GM19455 (cell line): ENCODE measurements at regions not wholly inside any gene's neighbourhood (a gene's known extent, or its start where the extent isn't known, plus 50 kb on each side); places are given as distances from the start of the nearest gene placed in this dataset.
"Not testable (repeated sequence)": the region's sequence is repeated elsewhere in the genome, so short reads cannot be mapped to it uniquely, and the experiment has no call there.

Experiments used
- ATAC-seq: cut with Tn5 transposase; IDR thresholded peaks from one replicate; pipeline ENCODE4 v1.9.1; 2021; ENCODE audit not compliant: unreplicated experiment

DNA sequence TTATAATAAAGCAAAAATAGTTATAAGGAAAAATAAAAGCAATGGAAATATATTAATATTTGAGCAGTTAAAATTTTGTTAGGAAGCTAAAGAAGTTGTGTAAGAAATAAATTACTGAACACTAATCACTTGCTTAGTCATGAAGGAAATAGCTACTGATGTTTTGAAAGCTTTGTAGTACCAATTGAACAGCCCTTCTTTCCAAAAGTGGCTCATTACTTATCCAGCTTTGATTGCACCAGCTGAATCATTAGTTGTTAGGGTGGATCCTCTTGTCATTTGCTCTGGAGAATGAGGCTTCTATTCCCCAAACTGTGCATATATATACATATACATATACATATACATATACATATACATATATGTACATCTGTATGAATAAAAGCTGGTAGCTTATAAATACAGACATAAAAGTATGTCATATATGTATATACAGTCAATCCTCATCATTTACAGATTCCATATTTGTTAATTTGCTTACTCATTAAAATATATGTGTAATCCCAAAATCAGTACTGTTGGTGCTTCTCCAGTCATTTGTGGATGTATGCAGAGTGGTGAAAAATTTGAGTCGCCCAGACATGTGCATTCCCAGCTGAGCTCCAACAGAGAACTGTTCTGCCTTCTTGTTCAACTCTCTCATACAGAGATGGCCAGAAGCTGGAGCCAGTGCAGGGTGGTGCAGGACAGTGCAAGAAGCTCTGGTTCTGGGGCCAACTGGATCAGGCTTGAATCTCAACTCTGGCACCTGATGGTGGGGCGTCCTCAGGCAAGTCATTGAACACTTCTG is 214.1 kb downstream of the RPAP3 start:
- no peak for ATAC-seq

DNA sequence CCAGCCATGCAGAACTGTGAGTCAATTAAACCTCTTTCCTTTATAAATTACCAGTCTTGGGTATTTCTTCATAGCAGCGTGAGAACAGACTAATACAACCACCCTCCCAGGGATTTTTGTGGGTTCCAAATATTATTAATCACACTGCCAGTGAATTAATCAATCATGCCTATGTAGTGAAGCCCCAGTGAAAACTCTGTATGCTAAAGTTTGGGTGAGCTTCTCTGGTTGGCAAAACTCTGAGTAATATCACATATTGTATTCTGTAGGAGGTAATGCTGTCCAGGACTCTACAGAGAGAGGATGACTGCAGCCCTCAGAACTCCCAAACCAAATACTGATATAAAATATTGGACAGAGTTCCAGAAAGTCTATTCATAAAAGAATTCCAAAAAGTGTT is 216.9 kb downstream of the RPAP3 start:
- ATAC-seq: no peak

DNA sequence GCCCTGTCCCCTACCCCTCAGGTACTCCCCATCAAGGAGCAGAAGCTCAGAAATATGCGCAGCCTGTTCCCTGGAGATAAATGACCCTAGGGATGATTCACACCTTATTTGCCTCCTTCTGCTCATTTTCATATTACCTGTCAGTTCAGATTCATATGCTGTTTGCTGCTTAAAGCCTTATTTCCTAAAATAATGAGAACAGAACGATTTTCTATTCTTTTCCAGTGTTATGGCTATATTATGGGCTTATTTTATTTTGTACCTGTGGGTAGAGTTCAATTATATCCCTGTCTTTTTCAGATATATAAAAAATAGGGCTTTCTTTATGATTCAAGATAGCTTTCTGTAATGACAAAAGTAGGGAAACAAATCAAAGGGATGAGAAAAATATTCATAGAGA is 224.8 kb downstream of the RPAP3 start:
- no peak for ATAC-seq

DNA sequence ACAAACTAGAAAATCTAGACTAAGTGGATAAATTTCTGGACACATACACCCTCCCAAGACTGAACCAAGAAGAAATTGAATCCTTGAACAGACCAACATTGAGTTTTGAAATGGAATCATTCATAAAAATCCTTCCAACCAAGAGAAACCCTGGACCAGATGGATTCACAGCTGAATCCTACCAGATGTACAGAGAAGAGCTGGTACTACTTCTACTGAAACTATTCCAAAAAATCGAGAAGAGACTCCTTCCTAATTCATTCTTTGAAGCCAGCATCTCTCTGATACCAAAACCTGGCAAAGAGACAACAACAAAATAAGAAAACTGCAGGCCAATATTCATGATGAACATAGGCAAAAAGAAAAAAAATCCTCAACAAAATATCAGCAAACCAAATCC is 227.4 kb downstream of the RPAP3 start:
- ATAC-seq: no peak

DNA sequence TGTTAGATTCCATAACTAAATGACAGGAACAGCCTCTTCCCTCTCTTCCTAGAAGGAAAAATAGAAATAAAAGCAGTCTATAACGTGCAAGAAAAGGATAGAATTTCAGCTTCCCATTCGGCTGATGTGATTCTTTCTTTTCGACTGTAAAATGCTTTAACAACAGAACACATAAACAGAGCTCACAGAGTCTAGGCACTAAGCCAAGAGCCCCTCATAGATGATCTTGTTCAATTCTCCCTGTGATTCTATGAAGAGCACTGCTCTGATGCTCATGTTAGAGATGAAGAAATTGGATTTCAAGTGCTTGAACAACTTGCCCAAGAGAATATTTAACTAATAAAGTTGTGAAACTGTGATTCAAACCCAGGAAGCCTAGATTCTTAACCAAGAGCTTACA is 232.7 kb downstream of the RPAP3 start:
- ATAC-seq: no peak

DNA sequence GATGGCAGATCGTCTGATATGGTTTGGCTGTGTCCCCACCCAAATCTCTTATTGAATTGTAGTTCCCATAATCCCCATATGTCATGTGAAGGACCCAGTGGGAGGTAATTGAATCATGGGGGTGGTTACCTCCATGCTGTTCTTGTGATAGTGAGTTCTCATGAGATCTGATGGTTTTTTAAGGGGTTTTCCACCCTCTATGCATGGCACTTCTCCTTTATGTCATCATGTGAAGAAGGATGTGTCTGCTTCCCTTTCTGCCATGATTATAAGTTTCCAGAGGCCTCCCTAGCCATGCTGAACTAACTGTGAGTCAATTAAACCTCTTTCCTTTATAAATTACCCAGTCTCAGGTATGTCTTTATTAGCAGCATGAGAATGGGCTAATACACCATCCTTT is 235.5 kb downstream of the RPAP3 start:
- not testable (repeated sequence) for ATAC-seq

DNA sequence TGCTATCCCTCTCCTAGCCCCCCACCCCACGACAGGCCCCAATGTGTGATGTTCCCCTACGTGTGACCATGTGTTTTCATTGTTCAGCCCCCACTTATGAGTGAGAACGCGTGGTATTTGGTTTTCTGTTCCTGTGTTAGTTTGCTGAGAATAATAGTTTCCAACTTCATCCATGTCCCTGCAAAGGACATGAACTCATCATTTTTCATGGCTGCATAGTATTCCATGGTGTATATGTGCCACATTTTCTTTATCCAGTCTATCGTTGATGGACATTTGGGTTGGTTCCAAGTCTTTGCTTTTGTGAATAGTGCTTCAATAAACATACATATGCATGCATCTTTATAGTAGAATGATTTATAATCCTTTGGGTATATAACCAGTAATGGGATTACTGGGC is 241.9 kb downstream of the RPAP3 start:
- ATAC-seq: not testable (repeated sequence)

DNA sequence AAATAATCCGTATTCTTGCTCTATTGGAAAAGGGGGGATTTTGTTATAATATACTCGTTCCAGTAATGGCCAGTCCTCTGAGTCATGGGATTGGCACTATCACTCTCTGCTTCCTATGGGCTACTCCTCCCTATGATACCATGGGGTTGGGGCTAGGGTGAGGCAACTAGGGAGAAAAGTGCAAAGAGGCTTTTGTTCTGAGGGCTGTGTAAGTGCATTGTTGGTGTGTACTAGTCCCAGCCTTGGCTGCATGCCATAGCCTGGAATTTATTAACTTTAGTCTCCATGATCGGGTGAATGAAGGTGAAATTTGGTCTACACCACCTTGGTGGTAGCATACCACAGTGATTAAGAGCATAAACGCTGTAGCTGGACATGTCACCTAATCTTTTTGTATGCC is 247.6 kb downstream of the RPAP3 start:
- no peak for ATAC-seq

DNA sequence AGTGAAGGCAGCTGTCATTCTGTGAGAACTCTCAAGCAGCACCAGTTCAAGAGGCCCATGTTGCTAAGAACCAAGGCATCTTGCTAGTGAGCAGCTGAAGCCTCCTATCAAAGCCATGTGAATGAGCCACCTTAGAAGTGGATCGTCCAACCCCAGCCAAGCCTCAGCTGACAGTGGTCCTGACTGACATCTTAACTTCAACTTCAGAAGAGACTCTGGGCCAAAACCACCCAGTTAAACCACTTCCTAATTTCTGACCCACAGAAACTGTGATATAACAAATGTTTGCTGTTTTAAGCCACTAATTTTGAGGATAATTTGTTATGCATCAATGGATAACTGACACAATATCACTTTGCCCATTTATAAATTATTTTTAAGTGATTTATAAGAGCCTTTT is 256.0 kb downstream of the RPAP3 start:
- no peak for ATAC-seq

DNA sequence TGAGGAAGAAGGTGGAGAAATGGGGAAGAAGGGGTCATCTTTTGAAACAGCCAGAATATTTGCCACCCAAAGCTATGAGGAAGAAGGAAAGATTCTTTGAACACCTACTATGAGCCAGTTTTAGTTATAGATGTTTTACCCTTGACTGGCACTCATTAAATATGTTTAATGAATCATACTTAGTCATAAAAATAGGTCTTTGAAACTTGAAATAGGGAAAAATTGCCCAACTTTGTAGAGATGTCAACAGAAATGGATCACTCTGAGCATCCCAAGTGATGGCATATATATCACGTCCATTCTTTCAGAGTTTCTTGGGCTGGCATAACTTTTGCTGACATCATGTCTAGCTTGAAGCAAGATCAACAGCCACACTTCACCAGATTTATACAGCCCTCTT is 263.5 kb downstream of the RPAP3 start:
- ATAC-seq: no peak

DNA sequence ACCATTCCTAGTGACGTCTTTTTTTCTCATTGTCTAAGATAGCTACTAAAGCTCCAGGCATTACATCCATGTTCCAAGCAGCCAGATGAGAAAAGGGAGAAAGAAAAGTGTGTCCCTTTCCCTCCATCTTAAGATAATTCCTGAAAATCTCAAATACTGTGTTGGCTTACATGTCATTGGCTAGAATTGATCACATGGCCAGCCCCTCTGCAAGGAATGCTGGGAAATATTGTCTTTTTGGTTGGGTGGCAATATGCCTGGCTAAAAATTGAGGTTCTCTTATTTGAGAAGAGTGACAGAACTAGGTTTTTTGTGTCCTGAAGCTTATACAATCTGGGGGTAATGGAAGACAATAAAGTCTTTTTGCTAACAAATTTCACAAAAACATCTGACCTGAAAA is 264.3 kb downstream of the RPAP3 start:
- no peak for ATAC-seq

DNA sequence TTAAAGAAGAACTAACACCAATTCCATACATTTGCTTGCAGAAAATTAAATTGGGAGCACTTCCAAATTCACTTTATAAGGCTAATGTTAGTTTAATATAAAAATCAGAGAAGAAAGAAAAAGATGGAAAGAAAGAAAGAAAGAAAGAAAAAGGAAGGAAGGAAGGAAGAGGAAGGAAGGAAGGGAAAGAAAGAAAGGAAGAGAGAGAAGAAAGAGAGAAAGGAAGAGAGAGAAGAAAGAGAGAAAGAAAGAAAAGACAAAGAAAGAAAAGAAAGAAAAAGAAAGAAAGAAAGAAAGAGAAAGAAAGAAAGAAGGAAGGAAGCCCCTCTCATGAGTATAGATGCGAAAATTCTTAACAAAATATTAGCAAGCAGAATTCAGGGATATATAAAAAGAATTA is 267.7 kb downstream of the RPAP3 start:
- ATAC-seq: no peak

DNA sequence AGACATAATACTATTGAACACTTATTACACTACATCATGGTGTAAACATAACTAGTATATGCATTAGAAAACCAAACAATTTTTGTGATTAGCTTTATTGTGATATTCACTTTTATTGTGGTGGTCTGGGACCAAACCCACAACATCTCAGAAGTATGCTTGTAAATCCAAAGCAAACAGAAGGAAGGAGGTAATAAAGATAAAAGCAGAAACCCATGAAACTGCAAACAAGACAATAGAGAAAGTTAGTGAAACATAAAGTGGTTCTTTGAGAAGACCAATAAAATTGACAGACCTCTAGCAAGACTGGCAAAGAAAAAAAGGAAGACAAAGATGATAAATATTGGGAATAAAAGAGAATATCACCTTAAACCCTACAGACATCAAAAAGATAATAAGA is 268.3 kb downstream of the RPAP3 start:
- no peak for ATAC-seq

DNA sequence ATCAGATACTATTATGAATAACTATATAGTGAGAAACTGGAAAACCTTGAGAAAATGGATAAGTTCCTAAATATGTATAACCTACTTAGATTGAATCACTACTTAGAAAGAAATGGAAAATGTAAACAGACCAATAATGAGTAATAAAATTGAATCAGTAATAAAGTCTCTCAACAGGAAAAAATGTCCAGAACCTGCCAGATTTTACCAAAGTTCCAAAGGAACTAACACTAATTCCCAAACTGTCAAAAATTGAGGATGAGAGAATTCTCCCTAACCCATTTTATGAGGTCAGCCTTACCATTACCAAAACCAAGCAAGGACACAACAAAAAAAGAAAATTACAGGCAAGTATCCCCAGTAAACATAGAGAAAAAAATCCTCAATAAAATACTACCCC is 272.0 kb downstream of the RPAP3 start:
- no peak for ATAC-seq

DNA sequence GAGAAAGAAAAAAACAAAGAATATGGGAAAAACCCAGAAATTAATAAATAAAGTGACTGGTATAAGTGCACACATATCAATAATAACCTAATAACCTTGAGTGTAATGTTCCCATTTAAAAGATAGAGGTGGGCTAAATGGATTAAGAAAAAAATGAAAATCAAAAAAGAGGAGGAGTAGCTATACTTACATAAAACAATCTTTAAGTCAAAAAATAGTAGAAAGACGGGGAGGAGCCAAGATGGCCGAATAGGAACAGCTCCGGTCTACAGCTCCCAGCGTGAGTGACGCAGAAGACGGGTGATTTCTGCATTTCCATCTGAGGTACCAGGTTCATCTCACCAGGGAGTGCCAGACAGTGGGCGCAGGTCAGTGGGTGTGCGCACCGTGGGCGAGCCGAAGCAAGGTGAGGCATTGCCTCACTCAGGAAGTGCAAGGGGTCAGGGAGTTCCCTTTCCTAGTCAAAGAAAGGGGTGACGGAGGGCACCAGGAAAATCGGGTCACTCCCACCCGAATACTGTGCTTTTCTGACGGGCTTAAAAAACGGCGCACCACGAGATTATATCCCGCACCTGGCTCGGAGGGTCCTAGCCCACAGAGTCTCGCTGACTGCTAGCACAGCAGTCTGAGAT is 279.0 kb downstream of the RPAP3 start:
- not testable (repeated sequence) for ATAC-seq

DNA sequence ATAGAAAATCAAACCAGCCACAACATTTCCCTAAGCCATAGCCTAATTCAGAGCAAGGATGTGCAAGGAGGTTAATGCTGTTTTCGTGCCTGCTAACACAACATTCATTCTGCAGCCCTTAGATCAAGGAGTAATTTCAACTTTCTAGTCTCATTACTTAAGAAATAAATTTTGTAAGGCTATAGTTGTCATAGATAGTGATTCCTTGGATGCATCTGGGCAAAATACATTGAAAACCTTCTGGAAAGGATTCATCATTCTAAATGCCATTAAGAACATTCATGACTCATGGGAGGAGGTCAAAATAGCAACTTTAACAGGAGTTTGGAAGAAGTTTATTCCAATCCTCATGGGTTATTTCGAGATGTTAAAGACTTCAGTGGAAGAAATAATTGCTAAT is 283.2 kb downstream of the RPAP3 start:
- no peak for ATAC-seq

DNA sequence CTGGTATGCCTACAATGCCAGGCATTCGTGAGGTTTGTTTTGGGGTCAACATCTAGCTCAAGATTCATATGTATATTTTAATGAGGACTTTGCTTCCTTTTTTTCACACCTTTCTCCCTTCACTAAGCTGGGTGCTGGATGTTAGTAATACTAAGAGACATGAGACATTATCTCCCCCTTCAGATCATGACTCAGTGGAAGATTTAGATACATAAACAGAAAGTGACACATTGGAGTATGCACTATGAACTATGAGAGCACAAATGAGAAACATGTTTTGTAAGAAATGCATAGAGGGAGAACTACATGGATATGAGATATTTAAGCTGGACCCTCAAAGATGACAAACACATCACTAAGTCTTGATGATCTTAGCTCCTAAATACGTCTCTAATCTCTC is 286.3 kb downstream of the RPAP3 start:
- no peak for ATAC-seq

DNA sequence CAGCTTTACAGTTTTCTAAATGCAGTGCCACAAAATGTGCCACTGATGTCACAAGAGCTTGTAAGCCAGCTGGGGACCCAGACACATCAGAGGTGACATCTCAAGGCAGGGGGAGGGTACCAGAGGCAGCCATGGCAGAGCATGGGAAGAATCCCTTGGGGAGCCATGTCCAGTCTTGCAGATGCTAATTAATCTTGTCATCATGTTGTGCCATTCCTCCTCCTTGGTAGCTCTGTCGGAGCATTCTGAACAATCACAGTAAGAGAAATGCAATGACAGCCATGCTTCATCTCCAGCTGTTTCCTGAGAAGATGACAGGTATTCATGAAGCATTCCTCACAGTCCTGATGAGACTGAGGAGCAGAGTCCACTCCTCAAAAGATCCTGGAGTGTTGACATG is 287.9 kb downstream of the RPAP3 start:
- no peak for ATAC-seq

DNA sequence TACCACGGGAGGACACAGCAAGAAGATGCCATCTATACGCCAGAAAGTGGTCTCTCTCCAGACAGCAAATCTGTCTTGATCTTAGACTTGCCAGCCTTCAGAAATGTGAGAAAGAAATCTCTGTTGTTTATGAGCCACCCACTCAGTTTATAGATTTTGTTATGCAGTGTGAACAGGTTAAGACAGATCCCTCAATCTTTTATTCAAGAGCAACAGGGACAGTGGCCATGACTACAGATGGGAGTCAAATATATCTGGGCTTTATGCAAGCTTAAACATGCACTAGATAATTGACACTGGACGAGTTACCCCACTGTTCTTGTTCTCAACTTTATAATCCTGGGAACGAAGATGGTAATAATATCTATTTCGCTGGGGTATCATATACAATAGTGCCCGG is 288.7 kb downstream of the RPAP3 start:
- ATAC-seq: no peak

DNA sequence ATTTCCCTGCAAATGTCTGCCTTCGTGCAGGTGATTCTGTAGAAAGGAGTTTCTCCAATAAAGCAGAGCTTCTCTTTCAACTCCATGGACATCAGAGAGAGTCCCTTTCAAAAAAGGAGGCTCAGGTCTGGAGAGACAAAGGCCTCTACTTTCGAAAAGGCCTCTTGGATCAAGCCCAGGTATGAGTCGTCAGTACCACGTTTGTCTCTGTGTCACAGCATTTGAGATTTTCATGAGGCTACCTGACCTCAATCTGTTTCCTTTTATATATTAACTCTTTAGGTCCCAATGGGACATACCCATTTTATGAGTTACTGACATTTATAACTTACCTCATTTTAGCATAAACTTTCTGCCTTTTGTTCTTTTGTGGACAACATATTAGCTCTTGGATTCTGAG is 290.8 kb downstream of the RPAP3 start:
- no peak for ATAC-seq

DNA sequence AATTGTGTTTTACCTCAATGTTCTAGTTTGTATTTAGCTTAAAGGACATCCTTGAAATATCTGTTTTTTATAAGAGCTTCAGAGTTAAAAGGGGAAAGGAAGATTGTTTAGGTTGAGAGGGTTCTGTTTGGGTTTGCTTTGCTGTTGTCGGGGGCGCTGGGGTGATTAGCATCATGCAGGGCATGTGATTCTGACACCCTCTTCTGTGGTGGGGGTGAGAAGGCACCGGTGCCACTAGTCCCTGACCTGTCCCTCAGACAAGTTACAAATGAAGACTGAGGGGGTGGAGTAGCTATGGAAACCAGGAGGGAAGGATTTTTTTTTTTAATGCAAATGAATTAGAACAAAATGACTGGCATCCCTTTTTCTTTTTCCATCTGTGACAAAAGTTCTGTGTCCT is 291.3 kb downstream of the RPAP3 start:
- ATAC-seq: no peak

DNA sequence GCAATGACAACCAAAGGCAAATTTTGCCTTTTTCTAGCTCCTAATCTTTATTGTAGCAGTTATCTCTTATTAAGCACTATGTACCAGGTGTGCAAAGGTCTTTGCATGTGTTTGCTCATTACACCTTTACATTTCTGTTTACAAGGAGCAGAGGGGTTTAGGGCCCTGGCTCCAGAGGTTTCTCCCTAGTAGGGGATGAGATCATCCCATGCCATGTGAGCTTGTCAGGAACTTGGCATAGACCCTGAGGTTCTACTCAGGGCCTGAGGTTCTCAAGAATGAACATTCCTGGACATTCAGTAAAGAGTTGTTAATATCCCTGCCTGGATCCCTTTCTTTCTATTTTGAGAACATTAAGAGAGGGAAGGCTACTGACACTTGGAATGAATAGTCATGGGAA is 292.0 kb downstream of the RPAP3 start:
- ATAC-seq: no peak
